ENCODE measurements at regions not wholly inside any gene's neighbourhood (a gene's known extent, or its start where the extent isn't known, plus 50 kb on each side); places are given as distances from the start of the nearest gene placed in this dataset.

GRCh38 chr18:22829781-22830180, 103.3 kb upstream of the RBBP8 start:
- FAIRE-seq (no peak), DNase-seq (ENCODE audit: insufficient read length, low spot score) (no peak)
- TF ChIP-seq POLR2A (IDR thresholded peaks at IDR 0.05; ENCODE audit: low read depth, low read length) (no peak), POLR2AphosphoS5 (IDR thresholded peaks at IDR 0.05; ENCODE audit: low read depth, low read length) (no peak), PAX5 (IDR thresholded peaks at IDR 0.05; ENCODE audit: insufficient read depth, low read length, severe bottlenecking) (no peak), POU2F2 (IDR thresholded peaks at IDR 0.05; ENCODE audit: low read depth, low read length) (no peak), TAF1 (IDR thresholded peaks at IDR 0.05; ENCODE audit: low read depth, low read length) (no peak), SPI1 (IDR thresholded peaks at IDR 0.05; ENCODE audit: low read depth, low read length) (no peak)

GRCh38 chr18:22830511-22830910, 102.6 kb upstream of the RBBP8 start:
- no peak for DNase-seq (ENCODE audit: insufficient read length, low spot score)
- no peak for TF ChIP-seq POU2F2 (IDR thresholded peaks at IDR 0.05; ENCODE audit: low read depth, low read length)
- no peak for TF ChIP-seq POLR2AphosphoS5 (IDR thresholded peaks at IDR 0.05; ENCODE audit: low read depth, low read length)
- TF ChIP-seq SPI1 (IDR thresholded peaks at IDR 0.05; ENCODE audit: low read depth, low read length): no peak
- no peak for TF ChIP-seq PAX5 (IDR thresholded peaks at IDR 0.05; ENCODE audit: insufficient read depth, low read length, severe bottlenecking)
- TF ChIP-seq POLR2A (IDR thresholded peaks at IDR 0.05; ENCODE audit: low read depth, low read length): no peak
- TF ChIP-seq TAF1 (IDR thresholded peaks at IDR 0.05; ENCODE audit: low read depth, low read length): no peak
- FAIRE-seq: no peak

- FAIRE-seq (peak; percentile 71), DNase-seq (ENCODE audit: insufficient read length, low spot score) (no peak)
- TF ChIP-seq SPI1 (IDR thresholded peaks at IDR 0.05; ENCODE audit: low read depth, low read length) (no peak), PAX5 (IDR thresholded peaks at IDR 0.05; ENCODE audit: insufficient read depth, low read length, severe bottlenecking) (no peak), POU2F2 (IDR thresholded peaks at IDR 0.05; ENCODE audit: low read depth, low read length) (no peak), POLR2AphosphoS5 (IDR thresholded peaks at IDR 0.05; ENCODE audit: low read depth, low read length) (no peak), TAF1 (IDR thresholded peaks at IDR 0.05; ENCODE audit: low read depth, low read length) (no peak), POLR2A (IDR thresholded peaks at IDR 0.05; ENCODE audit: low read depth, low read length) (no peak)
Measured at GRCh38 chr18:22831441-22831904, 101.7 kb upstream of the RBBP8 start.

GRCh38 chr18:22836932-22837331, 96.2 kb upstream of the RBBP8 start:
- FAIRE-seq (no peak), DNase-seq (ENCODE audit: insufficient read length, low spot score) (no peak)

GRCh38 chr18:22838221-22838620, 94.9 kb upstream of the RBBP8 start:
- FAIRE-seq (no peak), DNase-seq (ENCODE audit: insufficient read length, low spot score) (no peak)
- TF ChIP-seq POLR2A (IDR thresholded peaks at IDR 0.05; ENCODE audit: low read depth, low read length) (no peak), PAX5 (IDR thresholded peaks at IDR 0.05; ENCODE audit: insufficient read depth, low read length, severe bottlenecking) (no peak), POLR2AphosphoS5 (IDR thresholded peaks at IDR 0.05; ENCODE audit: low read depth, low read length) (no peak), POU2F2 (IDR thresholded peaks at IDR 0.05; ENCODE audit: low read depth, low read length) (no peak), SPI1 (IDR thresholded peaks at IDR 0.05; ENCODE audit: low read depth, low read length) (no peak), TAF1 (IDR thresholded peaks at IDR 0.05; ENCODE audit: low read depth, low read length) (no peak)

More at GRCh38 chr18:22836932-22837331, 96.2 kb upstream of the RBBP8 start:
- TF ChIP-seq POLR2A (IDR thresholded peaks at IDR 0.05; ENCODE audit: low read depth, low read length) (no peak), TAF1 (IDR thresholded peaks at IDR 0.05; ENCODE audit: low read depth, low read length) (no peak), PAX5 (IDR thresholded peaks at IDR 0.05; ENCODE audit: insufficient read depth, low read length, severe bottlenecking) (no peak), POU2F2 (IDR thresholded peaks at IDR 0.05; ENCODE audit: low read depth, low read length) (no peak), POLR2AphosphoS5 (IDR thresholded peaks at IDR 0.05; ENCODE audit: low read depth, low read length) (no peak), SPI1 (IDR thresholded peaks at IDR 0.05; ENCODE audit: low read depth, low read length) (no peak)

GRCh38 chr18:22838639-22839277, 94.4 kb upstream of the RBBP8 start:
- peak; percentile 80 for FAIRE-seq
- TF ChIP-seq POU2F2 (IDR thresholded peaks at IDR 0.05; ENCODE audit: low read depth, low read length) (no peak), POLR2A (IDR thresholded peaks at IDR 0.05; ENCODE audit: low read depth, low read length) (no peak), TAF1 (IDR thresholded peaks at IDR 0.05; ENCODE audit: low read depth, low read length) (no peak), POLR2AphosphoS5 (IDR thresholded peaks at IDR 0.05; ENCODE audit: low read depth, low read length) (no peak), SPI1 (IDR thresholded peaks at IDR 0.05; ENCODE audit: low read depth, low read length) (no peak), PAX5 (IDR thresholded peaks at IDR 0.05; ENCODE audit: insufficient read depth, low read length, severe bottlenecking) (no peak)
- no peak for DNase-seq (ENCODE audit: insufficient read length, low spot score)

GRCh38 chr18:22839340-22839821, 93.7 kb upstream of the RBBP8 start:
- no peak for TF ChIP-seq TAF1 (IDR thresholded peaks at IDR 0.05; ENCODE audit: low read depth, low read length)
- no peak for TF ChIP-seq POU2F2 (IDR thresholded peaks at IDR 0.05; ENCODE audit: low read depth, low read length)
- TF ChIP-seq POLR2A (IDR thresholded peaks at IDR 0.05; ENCODE audit: low read depth, low read length): no peak
- no peak for TF ChIP-seq SPI1 (IDR thresholded peaks at IDR 0.05; ENCODE audit: low read depth, low read length)
- TF ChIP-seq POLR2AphosphoS5 (IDR thresholded peaks at IDR 0.05; ENCODE audit: low read depth, low read length): no peak
- no peak for TF ChIP-seq PAX5 (IDR thresholded peaks at IDR 0.05; ENCODE audit: insufficient read depth, low read length, severe bottlenecking)
- FAIRE-seq: no peak

GRCh38 chr18:22840606-22841144, 92.5 kb upstream of the RBBP8 start:
- peak; percentile 13 for FAIRE-seq
- TF ChIP-seq POLR2AphosphoS5 (IDR thresholded peaks at IDR 0.05; ENCODE audit: low read depth, low read length) (no peak), POLR2A (IDR thresholded peaks at IDR 0.05; ENCODE audit: low read depth, low read length) (no peak), SPI1 (IDR thresholded peaks at IDR 0.05; ENCODE audit: low read depth, low read length) (no peak), PAX5 (IDR thresholded peaks at IDR 0.05; ENCODE audit: insufficient read depth, low read length, severe bottlenecking) (no peak), TAF1 (IDR thresholded peaks at IDR 0.05; ENCODE audit: low read depth, low read length) (no peak), POU2F2 (IDR thresholded peaks at IDR 0.05; ENCODE audit: low read depth, low read length) (no peak)
- DNase-seq (ENCODE audit: insufficient read length, low spot score): no peak

More at GRCh38 chr18:22839340-22839821, 93.7 kb upstream of the RBBP8 start:
- no peak for DNase-seq (ENCODE audit: insufficient read length, low spot score)

GRCh38 chr18:22841840-22842239, 91.3 kb upstream of the RBBP8 start:
- DNase-seq (ENCODE audit: insufficient read length, low spot score) (no peak), FAIRE-seq (no peak)
- TF ChIP-seq TAF1 (IDR thresholded peaks at IDR 0.05; ENCODE audit: low read depth, low read length) (no peak), SPI1 (IDR thresholded peaks at IDR 0.05; ENCODE audit: low read depth, low read length) (no peak), POLR2A (IDR thresholded peaks at IDR 0.05; ENCODE audit: low read depth, low read length) (no peak), POU2F2 (IDR thresholded peaks at IDR 0.05; ENCODE audit: low read depth, low read length) (no peak), PAX5 (IDR thresholded peaks at IDR 0.05; ENCODE audit: insufficient read depth, low read length, severe bottlenecking) (no peak), POLR2AphosphoS5 (IDR thresholded peaks at IDR 0.05; ENCODE audit: low read depth, low read length) (no peak)
